Upper lobe of left lung (tissue), 6 donors: ENCODE measurements at regions not wholly inside any gene's neighbourhood (a gene's known extent, or its start where the extent isn't known, plus 50 kb on each side); places are given as distances from the start of the nearest gene placed in this dataset.

Experiments used
- ATAC-seq, 2 donors: fragments of 200-7000 bp; cut with Tn5 transposase; one replicate each; pipeline ENCODE4 v1.9.1; 2022; ENCODE audit warnings: mild to moderate bottlenecking in 2 of 2, moderate library complexity in 2 of 2; ENCODE audit not compliant: low FRiP score in 2 of 2
- DNase-seq, 2 donors: peaks; one replicate each; pipeline ENCODE4 v3.0.0-alpha.2; 2019 to 2020
- H3K27ac ChIP-seq, 4 donors: fragments of 200-600 bp; sonication (generic); one replicate each; pipeline ENCODE4 v1.5.1; 2016 to 2019
- H3K27me3 ChIP-seq, 4 donors: fragments of 200-600 bp; sonication (generic); one replicate each; pipeline ENCODE4 v1.5.1; 2017 to 2019
- H3K36me3 ChIP-seq, 4 donors: fragments of 200-600 bp; sonication (generic); one replicate each; pipeline ENCODE4 v1.5.1; 2016 to 2019
- H3K4me1 ChIP-seq, 4 donors: fragments of 200-600 bp; sonication (generic); one replicate each; pipeline ENCODE4 v1.5.1; 2018 to 2019
- H3K4me3 ChIP-seq, 4 donors: fragments of 200-600 bp; sonication (generic); one replicate each; pipeline ENCODE4 v1.5.1; 2017 to 2019; ENCODE audit warnings: mild to moderate bottlenecking in 2 of 4, moderate library complexity in 1 of 4
- H3K9me3 ChIP-seq, 4 donors: fragments of 200-600 bp; sonication (generic); one replicate each; pipeline ENCODE4 v1.5.1; 2018 to 2019
- EP300 ChIP-seq, 4 donors: sonication (generic); formaldehyde crosslinking; IDR thresholded peaks; one replicate each; pipeline ENCODE4 v1.5.1; 2017; ENCODE audit warnings: antibody characterized with exemption in 4 of 4, control low read depth in 2 of 4
- POLR2A ChIP-seq, 4 donors: fragments of 450-650 bp; IDR thresholded peaks; one replicate each; pipeline ENCODE4 v1.5.1; 2016 to 2017; ENCODE audit warnings: antibody characterized with exemption in 4 of 4, mild to moderate bottlenecking in 2 of 4
- POLR2AphosphoS5 ChIP-seq, 2 donors: sonication (generic); formaldehyde crosslinking; IDR thresholded peaks; one replicate each; pipeline ENCODE4 v1.5.1; 2017; ENCODE audit warnings: antibody characterized with exemption in 2 of 2
- WGBS, 2 donors: methylation state at CpG; one replicate each; pipeline ENCODE4 v1.1.5; 2017 to 2018; 5-methylcytosine and 5-hydroxymethylcytosine counted together
- TF ChIP-seq, protein P1 (sequence below), 6 experiments: fragments of 450-650 bp in 4 of 6; fragments of 200-600 bp in 2 of 6; sonication (generic) in 2 of 6; IDR thresholded peaks; one replicate each; pipeline ENCODE4 v1.5.1; 2016 to 2019; ENCODE audit warnings: antibody characterized with exemption in 6 of 6
- donor health status: DM: no; HTN: no; CAD: no; lungs with moderate emphysema.
- donor health status: DM: no; HTN: yes; CAD: no; lungs with severe emphysema.

DNA sequence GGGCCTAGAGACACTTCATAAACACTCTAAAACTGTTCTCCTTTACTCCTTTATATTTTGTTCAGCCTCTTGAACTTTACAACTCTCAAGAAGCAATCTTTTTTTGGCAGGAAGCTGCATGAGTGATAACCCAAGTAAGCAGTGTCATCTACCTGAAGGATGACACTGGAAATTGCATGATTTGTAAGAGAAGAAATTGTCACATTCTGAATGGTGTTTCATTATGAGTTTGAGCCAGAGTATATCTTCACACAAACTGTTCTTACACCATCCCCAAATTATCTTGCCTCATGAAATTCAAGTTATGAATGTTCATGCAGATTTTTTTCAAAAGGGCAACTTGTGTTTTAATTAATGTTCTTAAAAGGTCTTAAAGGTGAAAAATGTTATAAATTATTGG, 799.3 kb downstream of the TBC1D32 start:
- Histone ChIP-seq H3K27me3 (no peaks in the 10 kb centered on the region), H3K27ac (no peak overlapping the region), H3K4me3 (no peak overlapping the region), H3K36me3 (no peaks in the 10 kb centered on the region), H3K4me1 (no peaks in the 10 kb centered on the region), H3K9me3 (peaks cover 0 to 4% (median 0%) of the 10 kb centered on the region in 4 donors)
- no peak for ATAC-seq
- TF ChIP-seq POLR2A (IDR thresholded peaks at IDR 0.05) (no peak), EP300 (IDR thresholded peaks at IDR 0.05) (no peak), POLR2AphosphoS5 (IDR thresholded peaks at IDR 0.05) (no peak)
- TF ChIP-seq, protein P1, sequence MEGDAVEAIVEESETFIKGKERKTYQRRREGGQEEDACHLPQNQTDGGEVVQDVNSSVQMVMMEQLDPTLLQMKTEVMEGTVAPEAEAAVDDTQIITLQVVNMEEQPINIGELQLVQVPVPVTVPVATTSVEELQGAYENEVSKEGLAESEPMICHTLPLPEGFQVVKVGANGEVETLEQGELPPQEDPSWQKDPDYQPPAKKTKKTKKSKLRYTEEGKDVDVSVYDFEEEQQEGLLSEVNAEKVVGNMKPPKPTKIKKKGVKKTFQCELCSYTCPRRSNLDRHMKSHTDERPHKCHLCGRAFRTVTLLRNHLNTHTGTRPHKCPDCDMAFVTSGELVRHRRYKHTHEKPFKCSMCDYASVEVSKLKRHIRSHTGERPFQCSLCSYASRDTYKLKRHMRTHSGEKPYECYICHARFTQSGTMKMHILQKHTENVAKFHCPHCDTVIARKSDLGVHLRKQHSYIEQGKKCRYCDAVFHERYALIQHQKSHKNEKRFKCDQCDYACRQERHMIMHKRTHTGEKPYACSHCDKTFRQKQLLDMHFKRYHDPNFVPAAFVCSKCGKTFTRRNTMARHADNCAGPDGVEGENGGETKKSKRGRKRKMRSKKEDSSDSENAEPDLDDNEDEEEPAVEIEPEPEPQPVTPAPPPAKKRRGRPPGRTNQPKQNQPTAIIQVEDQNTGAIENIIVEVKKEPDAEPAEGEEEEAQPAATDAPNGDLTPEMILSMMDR (IDR thresholded peaks at IDR 0.05): no peak
- no peak for DNase-seq

DNA sequence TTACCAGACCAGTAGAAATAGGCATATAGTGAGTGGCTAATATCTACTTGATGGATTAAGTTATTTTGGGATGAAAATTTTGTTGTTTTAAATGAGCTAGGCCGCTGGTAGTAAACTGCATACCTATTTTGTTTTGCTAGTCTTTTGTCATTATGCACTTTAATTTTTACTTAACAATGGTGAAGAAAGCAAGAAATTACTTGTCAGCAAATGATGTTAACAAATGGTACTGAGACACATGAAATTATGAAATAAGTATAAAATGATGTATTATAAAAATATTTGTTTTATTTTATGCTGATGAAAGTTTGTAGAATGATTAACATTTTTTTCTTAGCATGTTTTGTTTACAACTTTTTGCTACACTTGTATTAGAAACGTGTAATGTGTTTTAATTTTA, 807.7 kb downstream of the TBC1D32 start:
- ATAC-seq: no peak
- no peaks in the 10 kb centered on the region for H3K36me3 ChIP-seq
- no peaks in the 10 kb centered on the region for H3K9me3 ChIP-seq
- TF ChIP-seq POLR2AphosphoS5 (IDR thresholded peaks at IDR 0.05) (no peak), POLR2A (IDR thresholded peaks at IDR 0.05) (no peak), EP300 (IDR thresholded peaks at IDR 0.05) (no peak)
- TF ChIP-seq, protein P1 (IDR thresholded peaks at IDR 0.05): no peak
- 71 to 76% methylated on average over 2 of the region's 2 CpGs for WGBS, 2 donors
- no peak overlapping the region for H3K27ac ChIP-seq
- no peak for DNase-seq
- H3K4me3 ChIP-seq: no peak overlapping the region
- no peaks in the 10 kb centered on the region for H3K27me3 ChIP-seq
- H3K4me1 ChIP-seq: no peaks in the 10 kb centered on the region

DNA sequence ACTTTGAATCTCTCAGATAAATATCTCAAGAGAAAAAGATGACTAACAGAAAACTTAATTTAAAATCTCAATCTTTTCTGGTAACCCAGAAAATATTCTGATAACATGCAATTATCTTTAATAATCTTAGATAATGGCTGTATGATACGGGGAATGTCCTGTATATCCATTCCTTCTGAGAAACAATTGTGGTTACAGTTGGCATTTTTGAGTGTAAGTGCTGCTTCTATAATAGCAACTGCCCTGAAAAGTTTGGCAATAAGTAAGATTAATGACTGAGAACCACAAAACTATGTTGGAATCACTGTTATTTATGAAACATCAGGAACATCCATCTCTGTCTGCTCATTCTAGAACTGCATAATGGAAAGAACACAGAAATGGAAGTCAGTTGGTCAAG, 819.7 kb downstream of the TBC1D32 start:
- TF ChIP-seq POLR2A (IDR thresholded peaks at IDR 0.05) (no peak), EP300 (IDR thresholded peaks at IDR 0.05) (no peak), POLR2AphosphoS5 (IDR thresholded peaks at IDR 0.05) (no peak)
- TF ChIP-seq, protein P1 (IDR thresholded peaks at IDR 0.05): no peak
- Histone ChIP-seq H3K4me3 (no peak overlapping the region), H3K4me1 (no peaks in the 10 kb centered on the region), H3K27me3 (no peaks in the 10 kb centered on the region), H3K27ac (no peak overlapping the region), H3K36me3 (no peaks in the 10 kb centered on the region), H3K9me3 (peaks cover 0 to 3% (median 0%) of the 10 kb centered on the region in 4 donors)
- 78 to 80% methylated on average over 1 of the region's 1 CpG for WGBS, 2 donors
- ATAC-seq: no peak
- DNase-seq: no peak

DNA sequence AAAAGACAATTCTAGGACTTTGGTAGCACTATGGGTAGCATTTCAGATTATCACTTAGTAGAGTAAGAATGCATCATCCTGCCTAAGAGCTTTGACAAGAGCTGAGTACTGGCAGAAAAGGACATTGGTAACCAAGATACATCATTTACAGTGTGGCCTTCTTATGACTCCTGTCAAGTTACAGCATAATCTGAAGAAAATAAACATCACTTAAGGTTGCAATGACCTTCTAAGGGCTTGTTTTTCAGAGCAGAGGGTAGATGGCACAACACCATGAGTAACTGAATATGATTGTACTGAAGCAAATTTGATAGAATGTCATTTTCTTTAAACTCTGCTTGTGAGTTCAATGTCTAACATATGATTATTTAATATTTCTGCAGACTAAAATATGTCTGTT, 822.6 kb downstream of the TBC1D32 start:
- no peak for DNase-seq
- Histone ChIP-seq H3K27ac (no peak overlapping the region), H3K4me1 (no peaks in the 10 kb centered on the region), H3K9me3 (peaks cover 0 to 3% (median 0%) of the 10 kb centered on the region in 4 donors), H3K36me3 (no peaks in the 10 kb centered on the region), H3K4me3 (no peak overlapping the region), H3K27me3 (no peaks in the 10 kb centered on the region)
- no peak for ATAC-seq
- TF ChIP-seq, protein P1 (IDR thresholded peaks at IDR 0.05): no peak
- TF ChIP-seq POLR2A (IDR thresholded peaks at IDR 0.05) (no peak), POLR2AphosphoS5 (IDR thresholded peaks at IDR 0.05) (no peak), EP300 (IDR thresholded peaks at IDR 0.05) (no peak)

DNA sequence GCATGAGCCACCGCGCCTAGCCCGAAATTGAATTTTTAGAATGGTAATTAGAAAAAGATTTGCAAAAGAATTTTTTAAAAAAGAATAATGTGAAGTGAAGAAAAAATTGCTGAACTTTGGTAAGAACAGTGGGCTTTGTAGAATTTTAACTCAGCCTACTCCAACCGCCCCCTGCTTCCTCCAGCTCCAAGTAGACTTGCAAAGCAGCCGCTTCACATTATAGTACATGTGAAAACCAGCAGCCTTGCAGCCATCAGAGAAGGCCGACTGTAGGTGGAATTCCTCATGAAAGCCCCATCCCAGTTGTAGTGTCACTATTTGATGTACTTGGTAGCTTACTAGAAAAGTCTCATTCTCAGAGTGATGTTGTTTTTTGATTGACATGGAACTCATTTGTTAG, 835.6 kb downstream of the TBC1D32 start:
- no peaks in the 10 kb centered on the region for H3K4me1 ChIP-seq
- DNase-seq: no peak
- H3K27me3 ChIP-seq: no peaks in the 10 kb centered on the region
- TF ChIP-seq EP300 (IDR thresholded peaks at IDR 0.05) (no peak), POLR2AphosphoS5 (IDR thresholded peaks at IDR 0.05) (no peak), POLR2A (IDR thresholded peaks at IDR 0.05) (no peak)
- TF ChIP-seq, protein P1 (IDR thresholded peaks at IDR 0.05): no peak
- H3K4me3 ChIP-seq: no peak overlapping the region
- 93 to 94% methylated on average over 6 of the region's 6 CpGs for WGBS, 2 donors
- H3K27ac ChIP-seq: no peak overlapping the region
- H3K36me3 ChIP-seq: no peaks in the 10 kb centered on the region
- H3K9me3 ChIP-seq: no peaks in the 10 kb centered on the region
- no peak for ATAC-seq
